ENCODE measurements at regions not wholly inside any gene's neighbourhood (a gene's known extent, or its start where the extent isn't known, plus 50 kb on each side); places are given as distances from the start of the nearest gene placed in this dataset.
A peak's percentile ranks its signal among the peaks of the same experiment; 100 is the strongest.

DNA sequence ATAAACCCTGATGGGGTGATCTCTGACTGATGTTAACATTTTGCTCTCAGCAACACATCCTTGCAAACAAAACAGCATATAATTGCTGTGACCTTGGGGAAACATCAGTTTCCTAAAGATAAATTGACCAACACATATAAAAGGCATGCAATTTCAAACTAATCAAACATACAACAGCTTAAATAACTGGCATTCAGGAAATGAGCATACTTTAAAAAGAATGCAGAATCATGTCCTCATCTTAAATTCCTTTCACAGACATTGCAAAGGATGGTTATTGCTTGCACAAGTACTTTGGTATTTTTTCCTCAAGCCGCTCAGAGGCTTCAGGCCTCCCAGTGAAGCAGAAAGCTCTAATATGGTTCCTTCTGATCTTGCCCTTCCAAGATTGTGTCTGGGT lies 53.4 kb upstream of the RGS18 start:
- H3K4me3 ChIP-seq, result no peak overlapping the region
- 67 to 100% (median 100%) methylated on average over 1 of the region's 1 CpG; no CpG with 5 or more reads in 6 of the 10 experiments for WGBS, 10 experiments
- in situ Hi-C loops (cut with MboI; ENCODE audit: low pct_unique_long_range_greater_than_20kb in 2 of 9, low sequenced_read_pairs in 9 of 9, unreplicated experiment in 9 of 9), result no loop called here
- no peaks in the 10 kb centered on the region for H3K4me1 ChIP-seq (replicated peaks in 1 of 2)
- peak in 1 of 8 experiments; percentile 25 for ATAC-seq (replicated peaks in 6 of 8)
- H3K27ac ChIP-seq, result no peak overlapping the region

DNA sequence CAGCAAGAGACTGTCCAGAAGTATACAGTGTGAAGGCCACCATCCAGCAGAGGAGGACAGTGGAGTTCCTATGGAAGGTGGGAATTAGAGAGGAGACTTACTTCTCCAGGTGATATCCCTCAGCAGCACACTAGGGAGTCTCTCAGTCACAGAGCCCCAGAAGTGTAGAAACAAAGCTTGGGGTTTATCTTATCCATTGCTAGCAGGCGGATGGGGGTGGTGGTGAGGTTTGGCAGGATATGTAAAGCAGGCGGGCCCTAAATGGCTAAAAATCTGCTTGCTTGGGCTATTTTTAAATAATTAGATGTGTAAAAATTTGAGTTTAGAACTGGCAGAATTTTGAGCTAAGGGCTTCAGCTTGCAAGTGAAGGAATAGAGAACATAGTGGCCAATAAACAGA lies 50.1 kb upstream of the RGS18 start:
- no peaks in the 10 kb centered on the region for H3K4me1 ChIP-seq (replicated peaks in 1 of 2)
- no peak overlapping the region for H3K27ac ChIP-seq
- 5 to 100% (median 95%) methylated on average over 1 to 2 of the region's 2 CpGs; no CpG with 5 or more reads in 3 of the 10 experiments for WGBS, 10 experiments
- in situ Hi-C loops (cut with MboI; ENCODE audit: low pct_unique_long_range_greater_than_20kb in 2 of 9, low sequenced_read_pairs in 9 of 9, unreplicated experiment in 9 of 9), result no loop called here
- no peak for ATAC-seq (replicated peaks in 6 of 8)
- H3K4me3 ChIP-seq, result no peak overlapping the region
